Neural cell (in vitro differentiated cells): ENCODE measurements at regions not wholly inside any gene's neighbourhood (a gene's known extent, or its start where the extent isn't known, plus 50 kb on each side); places are given as distances from the start of the nearest gene placed in this dataset.

Experiments used
- H2AFZ ChIP-seq: fragments of 200-600, 300-800 bp; sonication (generic), shearing (Covaris generic); 2 replicates; pipeline ENCODE4 v1.6.0; 2014; ENCODE audit warnings: low read depth, mild to moderate bottlenecking, antibody characterized with exemption, low read length, moderate library complexity
- H3F3A ChIP-seq: fragments of 200-600 bp; shearing (Covaris generic); 2 replicates; pipeline ENCODE4 v1.6.1; 2016; ENCODE audit warnings: mild to moderate bottlenecking, moderate library complexity, mixed read lengths, antibody characterized with exemption, low read length; ENCODE audit not compliant: insufficient read depth, poor library complexity, severe bottlenecking
- H3K27ac ChIP-seq: fragments of 200-600, 300-800 bp; sonication (generic), shearing (Covaris generic); 2 replicates; pipeline ENCODE4 v1.5.1; 2014; ENCODE audit warnings: mild to moderate bottlenecking, low read length, moderate library complexity
- H3K27me3 ChIP-seq: fragments of 300-800, 200-600 bp; sonication (generic), shearing (Covaris generic); 2 replicates; pipeline ENCODE4 v1.6.0; 2014; ENCODE audit warnings: mild to moderate bottlenecking, low read depth, low read length, moderate library complexity; ENCODE audit not compliant: insufficient read depth
- H3K36me3 ChIP-seq: fragments of 300-800, 200-600 bp; sonication (generic), shearing (Covaris generic); 2 replicates; pipeline ENCODE4 v1.5.1; 2014; ENCODE audit warnings: mild to moderate bottlenecking, antibody characterized with exemption, low read length, moderate library complexity; ENCODE audit not compliant: insufficient read depth
- H3K4me2 ChIP-seq: fragments of 300-800, 200-600 bp; sonication (generic), shearing (Covaris generic); 2 replicates; pipeline ENCODE4 v1.6.0; 2014; ENCODE audit warnings: mild to moderate bottlenecking, low read length
- H3K4me3 ChIP-seq: fragments of 300-800, 200-600 bp; sonication (generic), shearing (Covaris generic); 2 replicates; pipeline ENCODE4 v1.5.1; 2014; ENCODE audit warnings: mild to moderate bottlenecking, low read length, moderate library complexity
- H3K79me2 ChIP-seq: fragments of 200-600 bp; shearing (Covaris generic); replicated peaks from 2 replicates; pipeline ENCODE4 v1.6.0; 2014; ENCODE audit warnings: mild to moderate bottlenecking, low read length, moderate library complexity; ENCODE audit not compliant: insufficient read depth
- H3K9ac ChIP-seq: fragments of 300-800, 200-600 bp; sonication (generic), shearing (Covaris generic); 2 replicates; pipeline ENCODE4 v1.6.1; 2016; ENCODE audit warnings: mild to moderate bottlenecking, low read length, mixed read lengths
- H3K9me2 ChIP-seq: fragments of 200-600 bp; shearing (Covaris generic); 2 replicates; pipeline ENCODE4 v1.6.1; 2016; ENCODE audit warnings: mild to moderate bottlenecking, low read length, mixed read lengths; ENCODE audit not compliant: insufficient read depth
- H3K9me3 ChIP-seq: fragments of 200-600, 300-800 bp; sonication (generic), shearing (Covaris generic); 2 replicates; pipeline ENCODE4 v1.6.1; 2016; ENCODE audit warnings: mild to moderate bottlenecking, mixed run types, low read length, moderate library complexity, mixed read lengths
- H4K20me1 ChIP-seq: fragments of 200-600 bp; shearing (Covaris generic); 2 replicates; pipeline ENCODE4 v1.6.1; 2016; ENCODE audit warnings: mild to moderate bottlenecking, mixed run types; ENCODE audit not compliant: insufficient read depth
- CTCF ChIP-seq: fragments of 450-650 bp; IDR thresholded peaks from 2 replicates; pipeline ENCODE4 v1.5.1; 2014; ENCODE audit warnings: antibody characterized with exemption, mild to moderate bottlenecking, moderate library complexity; ENCODE audit not compliant: poor library complexity, severe bottlenecking
- EP300 ChIP-seq: fragments of 450-650 bp; conservative IDR thresholded peaks from 2 replicates; pipeline ENCODE4 v1.6.1; 2014; ENCODE audit warnings: antibody characterized with exemption, mild to moderate bottlenecking, moderate library complexity; ENCODE audit not compliant: poor library complexity, severe bottlenecking
- EZH2 ChIP-seq: fragments of 200-600, 300-800 bp; shearing (Covaris generic), sonication (generic); IDR thresholded peaks from 2 replicates; pipeline ENCODE4 v1.6.1; 2014; ENCODE audit warnings: antibody characterized with exemption, low read length, borderline replicate concordance, mild to moderate bottlenecking; ENCODE audit not compliant: insufficient read depth, poor library complexity, severe bottlenecking
- MXI1 ChIP-seq: fragments of 450-650 bp; conservative IDR thresholded peaks from 2 replicates; pipeline ENCODE4 v1.6.1; 2014; ENCODE audit warnings: antibody characterized with exemption, mild to moderate bottlenecking; ENCODE audit not compliant: poor library complexity, severe bottlenecking
- POLR2AphosphoS5 ChIP-seq: IDR thresholded peaks from 2 replicates; pipeline ENCODE4 v1.6.1; 2012
- RAD21 ChIP-seq: fragments of 450-650 bp; conservative IDR thresholded peaks from 2 replicates; pipeline ENCODE4 v1.6.1; 2014; ENCODE audit warnings: antibody characterized with exemption, mild to moderate bottlenecking, moderate library complexity
- REST ChIP-seq: IDR thresholded peaks from 2 replicates; pipeline ENCODE4 v1.6.1; 2012; ENCODE audit warnings: borderline replicate concordance
- SMC3 ChIP-seq: fragments of 450-650 bp; conservative IDR thresholded peaks from 2 replicates; pipeline ENCODE4 v1.6.1; 2014; ENCODE audit warnings: antibody characterized with exemption, mild to moderate bottlenecking, moderate library complexity; ENCODE audit not compliant: poor library complexity
- TAF1 ChIP-seq: IDR thresholded peaks from 2 replicates; pipeline ENCODE4 v1.6.1; 2012; ENCODE audit warnings: low read depth

- no peaks in the 10 kb centered on the region for H3K27me3 ChIP-seq
- no peaks in the 10 kb centered on the region for H3K9me2 ChIP-seq
- H3K36me3 ChIP-seq = no peaks in the 10 kb centered on the region
- no peaks in the 10 kb centered on the region for H3K79me2 ChIP-seq
- no peaks in the 10 kb centered on the region for H3F3A ChIP-seq
- H4K20me1 ChIP-seq = no peaks in the 10 kb centered on the region
- H3K9ac ChIP-seq = no peak overlapping the region
- no peak overlapping the region for H3K27ac ChIP-seq
- no peak overlapping the region for H3K4me3 ChIP-seq
- no peaks in the 10 kb centered on the region for H3K9me3 ChIP-seq
- H3K4me2 ChIP-seq = no peak overlapping the region
- no peak for TF ChIP-seq MXI1
- TF ChIP-seq REST = no peak
- no peak for TF ChIP-seq SMC3
- no peak for TF ChIP-seq EZH2
- no peak for TF ChIP-seq CTCF
- TF ChIP-seq POLR2AphosphoS5 = no peak
- no peak for TF ChIP-seq TAF1
- TF ChIP-seq EP300 = no peak
- TF ChIP-seq RAD21 = no peak
- H2AFZ ChIP-seq = no peak overlapping the region
Observed at GRCh38 chr13:76815344-76815743, 70.9 kb downstream of the KCTD12 start.

- Histone ChIP-seq H4K20me1 (no peaks in the 10 kb centered on the region), H3K9ac (no peak overlapping the region), H3K4me3 (no peak overlapping the region), H3K9me3 (no peaks in the 10 kb centered on the region), H3K79me2 (no peaks in the 10 kb centered on the region), H3K36me3 (no peaks in the 10 kb centered on the region), H2AFZ (no peak overlapping the region), H3K4me2 (no peak overlapping the region), H3K27ac (no peak overlapping the region), H3K9me2 (no peaks in the 10 kb centered on the region), H3F3A (no peaks in the 10 kb centered on the region), H3K27me3 (no peaks in the 10 kb centered on the region)
- TF ChIP-seq CTCF (no peak), EP300 (no peak), SMC3 (no peak)
Observed at GRCh38 chr13:76813891-76814290, 72.3 kb downstream of the KCTD12 start.
